Erythroblast (primary cell): ENCODE measurements at regions not wholly inside any gene's neighbourhood (a gene's known extent, or its start where the extent isn't known, plus 50 kb on each side); places are given as distances from the start of the nearest gene placed in this dataset.

Experiments used
- DNase-seq, 2 experiments: peaks; one replicate each; lab custom pipeline; 2025; lab: John Stamatoyannopoulos, UW
- GATA1 ChIP-seq: IDR thresholded peaks from 2 replicates; pipeline ENCODE4 v1.6.1; 2011; ENCODE audit warnings: low read depth, mild to moderate bottlenecking, control low read depth, low read length, moderate library complexity
- POLR2A ChIP-seq: IDR thresholded peaks from 2 replicates; pipeline ENCODE4 v1.6.1; 2011; ENCODE audit warnings: mild to moderate bottlenecking, low read length

- no peak for TF ChIP-seq POLR2A
- no peak for TF ChIP-seq GATA1
- no peak for DNase-seq
Observed at GRCh38 chr10:90658791-90659190, 199.0 kb downstream of the HTR7 start.

- DNase-seq, result no peak
- no peak for TF ChIP-seq POLR2A
- TF ChIP-seq GATA1, result no peak
Observed at GRCh38 chr10:90665905-90666662, 191.8 kb downstream of the HTR7 start.

GRCh38 chr10:90674461-90674860 is 183.4 kb downstream of the HTR7 start:
- no peak for TF ChIP-seq POLR2A
- TF ChIP-seq GATA1, result no peak
- no peak for DNase-seq

GRCh38 chr10:90674928-90675327 is 182.9 kb downstream of the HTR7 start:
- TF ChIP-seq POLR2A (no peak), GATA1 (no peak)
- no peak for DNase-seq

GRCh38 chr10:90675621-90676020 is 182.2 kb downstream of the HTR7 start:
- TF ChIP-seq GATA1, result no peak
- no peak for TF ChIP-seq POLR2A

More at GRCh38 chr10:90675621-90676020, 182.2 kb downstream of the HTR7 start:
- no peak for DNase-seq
